ENCODE measurements at regions not wholly inside any gene's neighbourhood (a gene's known extent, or its start where the extent isn't known, plus 50 kb on each side); places are given as distances from the start of the nearest gene placed in this dataset.

DNA sequence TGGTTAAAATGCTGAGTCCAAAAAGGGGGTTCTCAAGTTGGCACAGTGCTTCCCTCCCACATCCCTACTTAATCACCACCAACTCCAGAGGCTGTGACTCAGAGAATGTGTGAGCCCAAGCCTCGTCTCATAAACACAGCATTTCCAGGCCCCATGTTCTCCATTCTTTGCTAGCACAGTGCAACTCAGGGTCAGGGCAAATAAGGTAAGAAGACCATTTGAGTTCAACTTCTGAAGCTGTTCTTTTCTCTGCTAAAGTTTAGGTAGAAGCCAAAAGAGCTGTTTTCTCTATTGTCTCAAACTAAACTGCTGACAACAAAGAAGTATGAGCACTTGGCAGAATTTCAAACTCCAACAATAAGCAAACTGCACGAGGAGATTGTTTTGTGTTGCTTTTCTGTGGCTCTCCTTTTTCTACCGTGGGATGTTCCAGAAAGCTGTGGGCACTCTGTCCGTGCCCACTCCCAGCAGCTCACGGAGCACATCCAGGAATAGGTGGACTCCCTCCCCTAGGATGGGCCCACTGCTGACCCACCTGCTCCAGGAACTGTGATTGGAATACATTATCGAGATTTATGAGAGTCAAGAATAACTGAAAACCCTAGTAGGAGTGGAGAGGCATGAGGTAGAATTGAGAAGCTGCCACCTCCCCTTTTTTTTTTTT lies 494.3 kb downstream of the COG6 start:
- peak; percentile 53 for ATAC-seq

GRCh38 chr13:40151673-40152072 lies 496.2 kb downstream of the COG6 start:
- ATAC-seq, result no peak

- no peak for ATAC-seq
Observed at GRCh38 chr13:40152145-40152544, 496.7 kb downstream of the COG6 start.

GRCh38 chr13:40152922-40153321 lies 497.5 kb downstream of the COG6 start:
- ATAC-seq, result no peak

DNA sequence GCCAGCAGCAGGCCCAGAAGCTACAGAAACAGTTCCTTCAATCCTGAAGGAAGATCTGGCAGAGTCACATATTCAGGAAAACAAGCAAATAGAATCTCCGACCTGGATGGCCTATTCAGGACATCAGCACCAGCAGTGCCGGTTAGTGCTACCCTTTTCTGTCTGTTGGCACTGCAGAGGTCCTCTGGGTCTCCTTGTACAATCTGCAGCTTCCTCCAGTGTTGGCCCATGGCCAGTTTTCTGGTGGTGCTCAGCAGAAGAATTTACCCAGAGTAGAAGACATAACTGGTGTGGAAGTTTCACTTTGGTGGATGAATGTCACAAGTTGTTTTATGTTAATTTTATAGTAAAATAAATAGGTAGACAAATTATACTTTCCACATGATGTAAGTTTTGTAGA lies 498.1 kb downstream of the COG6 start:
- no peak for ATAC-seq

DNA sequence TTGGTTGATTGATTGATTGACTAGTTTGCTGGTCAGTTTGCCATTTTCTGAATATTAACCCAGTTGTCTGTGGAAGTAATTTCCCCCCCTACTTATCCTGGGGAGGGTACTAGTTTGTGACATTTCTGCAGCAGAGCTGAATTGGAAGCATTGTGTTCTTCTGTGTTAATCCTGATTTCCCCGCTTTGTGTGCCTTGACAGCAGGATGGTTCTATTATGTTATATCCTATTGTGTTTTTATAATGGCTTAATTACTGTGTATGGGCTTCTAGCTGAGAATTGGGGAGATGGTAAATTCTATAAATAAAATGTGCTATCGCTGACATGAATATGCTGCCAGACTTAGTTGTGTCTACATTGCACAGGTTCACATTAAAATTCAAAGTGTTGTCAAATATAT lies 499.7 kb downstream of the COG6 start:
- ATAC-seq, result no peak

DNA sequence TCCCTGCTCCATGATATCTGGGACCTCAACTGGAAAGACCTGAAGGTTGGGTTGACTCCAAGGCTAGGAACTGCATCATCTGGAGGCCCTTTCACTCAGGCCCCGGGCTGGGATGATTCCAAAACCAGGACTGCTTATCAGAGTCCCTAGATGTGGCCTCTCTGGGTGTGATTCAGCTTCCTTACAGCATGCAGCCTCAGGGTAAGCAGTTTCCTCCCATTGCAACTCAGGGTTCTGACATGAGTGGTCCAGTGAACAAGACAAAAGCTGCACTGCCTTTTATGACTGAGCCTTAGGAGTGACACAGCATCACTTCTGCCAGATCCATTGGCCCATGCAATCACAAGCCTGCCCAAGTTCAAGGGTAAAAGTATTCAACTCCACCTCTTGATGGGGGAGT lies 502.8 kb downstream of the COG6 start:
- ATAC-seq, result peak; percentile 23

GRCh38 chr13:40158757-40159156 lies 503.3 kb downstream of the COG6 start:
- ATAC-seq, result no peak

DNA sequence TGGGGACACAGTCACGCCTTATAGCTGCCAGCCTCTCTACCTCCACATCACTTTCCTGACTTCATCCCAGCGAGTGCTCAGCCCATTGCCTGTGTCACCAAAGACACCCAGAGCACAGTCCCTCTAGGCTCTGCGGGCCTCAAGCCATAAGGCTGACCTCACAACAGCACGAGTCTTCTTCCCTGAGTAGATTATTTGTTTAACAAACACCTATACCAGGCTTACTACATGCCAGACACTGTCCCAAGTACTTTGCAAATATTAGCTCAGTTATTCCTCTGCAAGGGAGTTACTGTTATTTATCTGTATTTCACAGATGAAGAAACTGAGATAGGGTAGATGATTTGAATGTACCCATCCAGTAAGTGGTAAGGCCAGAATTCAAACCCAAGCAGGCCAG lies 504.3 kb downstream of the COG6 start:
- no peak for ATAC-seq

DNA sequence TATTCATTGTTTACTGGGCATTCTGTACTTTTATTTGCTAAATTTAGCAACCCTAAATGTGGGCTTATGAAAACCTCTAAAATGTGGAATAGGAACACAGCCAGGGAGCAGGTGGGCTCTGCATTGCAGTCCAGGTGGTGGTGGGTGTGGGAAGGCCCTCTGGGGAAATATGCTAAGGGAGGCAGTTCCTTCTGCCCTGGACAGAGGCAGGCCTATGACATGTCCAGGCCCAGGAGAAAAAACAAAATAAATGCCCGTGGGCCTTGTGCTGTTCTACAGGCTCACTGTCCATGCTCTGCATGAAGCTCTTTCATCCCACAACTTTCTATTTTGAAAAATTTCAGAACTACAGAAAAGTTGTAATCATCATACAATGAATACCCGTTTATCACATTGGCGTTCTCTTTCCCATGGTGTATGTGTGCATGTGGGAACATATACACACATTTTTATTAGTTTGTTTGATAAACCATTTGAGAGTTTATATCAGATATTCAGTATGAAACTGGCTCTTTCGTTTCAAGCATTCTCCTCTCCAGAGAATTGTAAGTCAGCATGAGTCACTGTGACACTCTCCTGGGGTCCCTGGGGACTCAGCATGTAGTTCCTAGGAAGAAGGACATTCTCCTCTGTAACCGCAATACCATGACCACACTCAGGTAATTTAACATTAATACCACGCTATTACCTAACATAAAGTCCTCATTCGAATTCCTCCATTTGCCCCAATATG lies 505.3 kb downstream of the COG6 start:
- no peak for ATAC-seq

- ATAC-seq, result no peak
Observed at GRCh38 chr13:40161351-40161810, 505.1 kb downstream of the FOXO1 start.

DNA sequence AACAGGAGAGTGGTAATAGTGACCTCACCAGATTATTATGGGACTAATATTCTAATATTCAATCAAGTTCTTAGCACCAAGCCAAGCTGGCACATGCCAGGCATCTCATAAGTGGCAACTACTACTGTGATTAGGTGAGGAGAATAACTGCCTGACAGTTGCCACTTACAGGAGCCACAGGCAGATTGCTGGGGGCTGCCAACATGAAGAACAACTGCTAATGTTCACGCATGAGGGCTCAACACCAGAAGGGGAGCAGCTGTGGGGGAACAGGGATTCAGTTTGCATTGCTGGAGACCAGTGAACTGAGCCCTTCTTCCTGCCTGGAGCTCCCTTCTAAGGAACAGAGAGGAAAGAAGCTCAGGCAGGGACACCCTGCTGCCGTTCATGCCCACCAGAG lies 504.5 kb downstream of the FOXO1 start:
- ATAC-seq, result no peak

DNA sequence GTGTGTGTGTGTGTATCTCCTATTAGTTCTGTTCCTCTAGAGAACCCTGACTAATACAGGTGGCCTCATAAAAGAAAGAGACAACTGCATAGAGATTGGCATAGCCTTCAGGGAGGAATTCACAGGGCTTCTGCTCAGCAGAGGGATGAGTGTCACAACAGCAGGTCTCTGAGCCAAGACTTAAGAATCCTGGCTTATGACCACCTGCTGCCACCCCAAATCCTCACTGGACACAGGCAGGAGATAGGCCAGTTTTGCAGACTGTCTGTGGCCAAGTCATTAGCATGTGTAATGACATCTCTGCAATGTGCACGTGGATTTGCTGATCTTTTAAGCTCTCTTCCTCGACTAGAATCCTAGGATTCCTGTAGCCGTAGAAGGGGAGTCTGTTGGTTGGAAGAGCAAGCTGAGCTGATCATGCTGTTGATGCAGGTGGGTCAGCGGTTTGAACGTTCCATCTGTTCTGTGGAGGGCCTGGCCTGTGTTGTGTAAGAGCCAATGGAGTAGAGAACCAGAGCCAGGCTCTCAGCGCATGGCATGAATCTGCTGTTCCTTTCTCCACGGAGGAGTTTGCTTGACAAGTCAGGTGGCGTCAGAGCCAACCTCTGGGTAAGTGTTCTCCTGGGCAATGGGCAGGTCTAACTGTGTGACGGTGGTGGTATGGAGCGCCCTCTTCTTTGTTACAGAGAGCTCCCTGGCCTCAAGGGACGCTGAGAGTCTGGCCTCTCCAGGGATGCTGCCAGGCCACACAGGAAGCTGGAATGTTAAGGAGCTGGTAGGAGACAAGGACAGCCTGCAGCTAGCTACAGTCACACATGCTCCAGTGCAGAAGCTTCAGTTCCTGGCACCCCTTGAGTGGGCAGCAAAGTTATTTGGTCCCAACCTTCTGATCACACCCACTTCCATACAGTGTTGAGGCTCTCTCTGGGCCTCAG lies 503.1 kb downstream of the FOXO1 start:
- ATAC-seq, result no peak

- ATAC-seq, result peak; percentile 33
Observed at GRCh38 chr13:40164133-40164532, 502.3 kb downstream of the FOXO1 start.

DNA sequence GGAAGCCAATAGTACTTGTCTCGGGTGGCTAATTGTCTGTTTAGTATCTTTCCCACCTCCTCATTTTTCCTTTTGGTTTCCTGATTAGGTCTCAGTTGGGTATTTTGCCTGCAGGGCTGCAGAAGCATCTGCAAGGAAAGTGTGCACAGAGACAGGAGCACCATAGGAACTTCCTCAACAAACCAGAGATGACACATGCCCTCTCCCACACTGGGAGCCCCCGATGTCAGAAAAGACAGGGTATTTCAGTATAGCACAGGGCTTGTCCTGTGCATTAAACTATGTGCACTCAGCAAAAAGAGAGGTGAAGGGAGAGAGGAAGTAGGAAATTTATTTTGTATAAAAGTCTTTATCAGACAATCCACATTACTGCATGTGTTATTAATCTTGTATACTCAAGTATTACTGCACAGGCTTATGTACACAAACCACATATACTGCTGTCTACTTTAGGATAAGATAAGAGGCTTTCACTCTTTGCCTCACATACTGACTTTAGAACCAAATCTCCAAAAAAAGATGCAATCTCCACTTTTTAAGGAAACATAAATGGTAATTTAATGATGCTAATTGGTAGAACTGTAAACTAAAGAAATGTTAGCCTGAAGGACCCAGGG lies 501.0 kb downstream of the FOXO1 start:
- no peak for ATAC-seq

DNA sequence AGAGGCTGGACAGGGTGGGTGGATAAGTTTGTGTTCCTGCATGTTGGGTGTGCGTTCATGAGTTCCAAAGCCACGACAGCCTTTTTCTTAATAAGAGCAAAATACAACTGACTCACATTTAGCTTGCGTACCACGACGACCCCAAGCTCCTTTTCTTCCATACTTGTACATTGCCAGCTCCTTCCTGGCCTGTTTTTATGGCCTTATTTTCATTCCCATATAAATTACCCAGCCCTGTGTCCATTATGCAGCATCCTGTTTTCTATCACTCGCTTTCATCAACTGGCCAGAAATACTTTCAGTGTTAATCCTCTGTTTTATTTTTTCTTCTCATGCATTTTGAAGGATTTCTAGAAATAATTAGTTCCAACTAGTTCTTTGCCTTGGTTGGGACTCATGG lies 499.1 kb downstream of the FOXO1 start:
- no peak for ATAC-seq

DNA sequence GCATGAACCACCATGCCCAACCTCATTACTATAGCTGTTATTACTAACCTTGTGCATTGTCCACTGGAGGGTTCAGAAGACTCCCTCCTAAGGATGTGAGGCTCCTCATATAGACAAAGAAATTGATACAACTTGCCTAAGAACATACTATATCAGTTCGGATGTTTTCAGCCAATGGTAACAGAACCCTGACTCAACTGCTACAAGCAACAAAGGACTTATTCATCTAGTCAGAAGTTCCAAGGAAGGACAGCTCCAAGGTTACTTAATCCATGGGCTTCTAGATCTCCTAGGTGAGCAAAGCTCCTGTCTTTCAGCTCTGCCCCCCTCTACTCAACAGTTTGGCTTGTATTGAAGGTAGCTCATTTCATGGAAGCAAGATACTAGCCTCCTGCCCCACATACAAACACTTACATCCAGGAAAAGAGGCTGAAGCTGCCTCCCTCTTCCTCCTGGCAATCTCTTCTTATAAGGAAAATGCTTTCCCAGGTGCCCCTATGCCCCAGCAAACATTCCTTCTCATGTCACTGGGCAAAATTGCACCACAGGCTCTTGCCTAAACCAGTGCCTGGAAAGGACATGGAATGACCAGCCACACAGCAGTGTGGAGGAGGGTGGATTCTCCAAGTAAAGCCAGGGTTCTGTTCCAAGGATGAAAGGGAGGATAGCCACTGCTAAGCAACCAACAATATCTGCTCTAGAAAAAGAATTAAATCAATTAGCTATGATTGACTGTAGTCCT lies 497.8 kb downstream of the FOXO1 start:
- ATAC-seq, result no peak

- ATAC-seq, result no peak
Observed at GRCh38 chr13:40169476-40169875, 497.0 kb downstream of the FOXO1 start.

DNA sequence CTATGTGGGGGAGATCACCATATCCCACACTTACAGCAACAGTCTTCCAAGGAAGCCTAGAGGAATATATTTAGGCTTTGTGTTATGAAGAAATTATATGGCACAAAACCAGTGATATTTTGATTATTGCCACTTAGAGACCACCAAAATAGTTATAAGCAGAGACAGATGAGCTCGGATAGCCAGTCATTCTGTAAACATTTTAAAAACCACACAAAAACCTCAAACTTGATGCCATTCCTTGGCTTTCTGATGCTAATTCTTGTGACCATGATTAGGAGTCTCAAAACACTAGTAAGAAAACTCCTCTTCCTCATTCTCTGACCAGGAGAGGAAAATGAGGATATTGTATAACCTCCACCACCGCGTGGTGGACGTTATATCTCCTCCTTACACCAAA lies 496.4 kb downstream of the FOXO1 start:
- ATAC-seq, result no peak

- peak; percentile 71 for ATAC-seq
Observed at GRCh38 chr13:40170982-40171381, 495.5 kb downstream of the FOXO1 start.

GRCh38 chr13:40171566-40171965 lies 494.9 kb downstream of the FOXO1 start:
- no peak for ATAC-seq

DNA sequence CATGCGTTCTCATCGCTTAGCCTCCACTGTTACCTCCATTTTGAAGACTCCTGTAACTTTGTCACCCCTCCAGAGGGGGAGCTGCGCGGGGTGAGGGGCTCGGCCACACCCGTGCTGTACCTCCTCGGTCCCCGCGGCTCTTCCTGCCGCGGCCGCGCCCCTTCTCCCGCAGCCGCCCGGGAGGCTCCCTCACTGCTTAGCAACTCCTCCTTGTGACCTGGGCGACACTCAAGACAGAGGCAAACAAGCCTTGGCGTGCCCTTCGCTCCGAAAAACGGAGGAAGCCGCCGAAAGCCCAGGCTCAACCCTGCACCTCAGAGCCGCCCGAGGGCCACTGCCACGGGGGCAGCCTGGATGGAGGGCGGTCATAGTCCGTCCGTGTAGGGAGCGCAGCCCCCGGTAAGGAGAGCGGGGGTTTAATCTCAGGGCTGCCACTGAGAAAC lies 494.3 kb downstream of the FOXO1 start:
- ATAC-seq, result peak; percentile 64

Measured in esophagus mucosa (tissue), 1 donor.